HEK293 (cell line): ENCODE measurements at regions not wholly inside any gene's neighbourhood (a gene's known extent, or its start where the extent isn't known, plus 50 kb on each side); places are given as distances from the start of the nearest gene placed in this dataset.

ENCODE experiments used
- CTCF ChIP-seq: fragments of 450-650 bp; formaldehyde crosslinking; IDR thresholded peaks from 2 replicates; pipeline ENCODE4 v1.5.1; 2016; ENCODE audit warnings: missing biosample characterization, missing genetic modification characterization
- TSHZ1 ChIP-seq: fragments of 450-650 bp; formaldehyde crosslinking; IDR thresholded peaks from 2 replicates; pipeline ENCODE4 v1.5.1; 2016; ENCODE audit warnings: missing biosample characterization, missing genetic modification characterization, borderline replicate concordance
- YY1 ChIP-seq: fragments of 450-650 bp; formaldehyde crosslinking; IDR thresholded peaks from 2 replicates; pipeline ENCODE4 v1.5.1; 2018; ENCODE audit warnings: missing biosample characterization, missing genetic modification characterization
- ZNF248 ChIP-seq: fragments of 450-650 bp; formaldehyde crosslinking; IDR thresholded peaks from 2 replicates; pipeline ENCODE4 v1.5.1; 2017; ENCODE audit warnings: missing biosample characterization, missing genetic modification characterization

DNA sequence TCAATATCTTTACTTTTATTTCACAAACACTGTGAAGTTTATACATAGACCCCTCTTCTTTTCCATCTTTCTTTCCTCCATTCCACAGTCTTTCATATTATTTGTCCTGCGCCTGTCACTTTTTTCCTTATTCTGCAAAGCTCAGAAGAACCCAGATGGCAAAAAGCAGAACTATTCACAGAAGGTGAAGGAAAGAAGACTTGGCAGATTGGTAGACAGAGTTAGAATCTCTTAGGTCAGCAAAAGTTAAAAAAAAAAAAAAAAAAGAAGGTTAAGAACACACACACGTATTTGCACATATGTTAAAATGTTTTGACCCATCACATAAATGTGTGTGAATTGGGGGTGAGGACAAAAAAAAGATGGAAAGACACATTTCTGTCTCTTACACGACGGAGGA, 50.3 kb upstream of the ABCC9 start:
- TF ChIP-seq YY1 (tag by site-specific recombination) (no peak), CTCF (tag by site-specific recombination) (no peak), ZNF248 (tag by site-specific recombination) (no peak), TSHZ1 (no peak)
